Activated CD8-positive, alpha-beta memory T cell treated with anti-CD3 and anti-CD28 coated beads for 36 hours (primary cell): ENCODE measurements at regions not wholly inside any gene's neighbourhood (a gene's known extent, or its start where the extent isn't known, plus 50 kb on each side); places are given as distances from the start of the nearest gene placed in this dataset.

Experiments
- CTCF ChIA-PET: fragments of 350-600 bp; sonication (Branson Sonifier 250); formaldehyde crosslinking; loops from one replicate; lab custom pipeline; 2021; ENCODE audit warnings: antibody characterized with exemption; lab: Charles Lee
- POLR2A ChIA-PET: fragments of 350-600 bp; sonication (Branson Sonifier 250); formaldehyde crosslinking; loops from one replicate; lab custom pipeline; 2021; ENCODE audit warnings: antibody characterized with exemption; lab: Charles Lee

- CTCF ChIA-PET, result no interaction called here
- POLR2A ChIA-PET, result no interaction called here
These were observed 148.3 kb upstream of the POU3F2 start for GRCh38 chr6:98686008-98686601.

- POLR2A ChIA-PET, result no interaction called here
- CTCF ChIA-PET, result interaction anchor here (1.1 kb wide), 1 partner anchor 9 kb away, joined by 3 read pairs; no protein-coding TSS in a partner anchor
These were observed 146.6 kb upstream of the POU3F2 start for GRCh38 chr6:98687752-98688151.

- ChIA-PET CTCF (no interaction called here), POLR2A (no interaction called here)
These were observed 139.1 kb upstream of the POU3F2 start for GRCh38 chr6:98695091-98695801.

GRCh38 chr6:98711380-98711779, 123.0 kb upstream of the POU3F2 start:
- CTCF ChIA-PET, result no interaction called here
- POLR2A ChIA-PET, result no interaction called here

GRCh38 chr6:98716341-98716740, 118.0 kb upstream of the POU3F2 start:
- ChIA-PET CTCF (no interaction called here), POLR2A (no interaction called here)

- ChIA-PET CTCF (no interaction called here), POLR2A (no interaction called here)
These were observed 117.0 kb upstream of the POU3F2 start for GRCh38 chr6:98717322-98717877.

GRCh38 chr6:98717988-98718387, 116.4 kb upstream of the POU3F2 start:
- ChIA-PET POLR2A (no interaction called here), CTCF (no interaction called here)

GRCh38 chr6:98724537-98724936, 109.8 kb upstream of the POU3F2 start:
- POLR2A ChIA-PET, result no interaction called here

GRCh38 chr6:98747273-98747672, 87.1 kb upstream of the POU3F2 start:
- ChIA-PET POLR2A (no interaction called here), CTCF (no interaction called here)

More at GRCh38 chr6:98724537-98724936, 109.8 kb upstream of the POU3F2 start:
- CTCF ChIA-PET, result no interaction called here

- ChIA-PET POLR2A (no interaction called here), CTCF (no interaction called here)
These were observed 86.4 kb upstream of the POU3F2 start for GRCh38 chr6:98747960-98748359.

- POLR2A ChIA-PET, result no interaction called here
- CTCF ChIA-PET, result no interaction called here
These were observed 74.9 kb upstream of the POU3F2 start for GRCh38 chr6:98759459-98759858.

- CTCF ChIA-PET, result no interaction called here
- POLR2A ChIA-PET, result interaction anchor here (0.7 kb wide), 1 partner anchor 45 kb away, joined by 3 read pairs; no protein-coding TSS in a partner anchor
These were observed 69.9 kb upstream of the POU3F2 start for GRCh38 chr6:98764373-98764911.

- ChIA-PET CTCF (no interaction called here), POLR2A (no interaction called here)
These were observed 64.8 kb upstream of the POU3F2 start for GRCh38 chr6:98769546-98769945.

- POLR2A ChIA-PET, result no interaction called here
- CTCF ChIA-PET, result no interaction called here
These were observed 59.2 kb upstream of the POU3F2 start for GRCh38 chr6:98775205-98775604.

GRCh38 chr6:98777762-98778161, 56.6 kb upstream of the POU3F2 start:
- ChIA-PET POLR2A (no interaction called here), CTCF (no interaction called here)

GRCh38 chr6:98779618-98780017, 54.8 kb upstream of the POU3F2 start:
- ChIA-PET POLR2A (no interaction called here), CTCF (no interaction called here)

- POLR2A ChIA-PET, result no interaction called here
- CTCF ChIA-PET, result no interaction called here
These were observed 51.6 kb upstream of the POU3F2 start for GRCh38 chr6:98782772-98783171.

- ChIA-PET POLR2A (no interaction called here), CTCF (no interaction called here)
These were observed 50.8 kb upstream of the POU3F2 start for GRCh38 chr6:98783578-98783977.
